Stimulated activated CD4-positive, alpha-beta T cell treated with anti-CD3 and anti-CD28 coated beads, TNF-alpha, amount 100 ng/mL, for 24 hours (primary cell): ENCODE measurements at regions not wholly inside any gene's neighbourhood (a gene's known extent, or its start where the extent isn't known, plus 50 kb on each side); places are given as distances from the start of the nearest gene placed in this dataset.

Source experiments
- DNase-seq, 3 experiments: peaks; one replicate each; pipeline ENCODE4 v3.0.0-alpha.2; 2020; ENCODE audit warnings: low read depth in 3 of 3

DNA sequence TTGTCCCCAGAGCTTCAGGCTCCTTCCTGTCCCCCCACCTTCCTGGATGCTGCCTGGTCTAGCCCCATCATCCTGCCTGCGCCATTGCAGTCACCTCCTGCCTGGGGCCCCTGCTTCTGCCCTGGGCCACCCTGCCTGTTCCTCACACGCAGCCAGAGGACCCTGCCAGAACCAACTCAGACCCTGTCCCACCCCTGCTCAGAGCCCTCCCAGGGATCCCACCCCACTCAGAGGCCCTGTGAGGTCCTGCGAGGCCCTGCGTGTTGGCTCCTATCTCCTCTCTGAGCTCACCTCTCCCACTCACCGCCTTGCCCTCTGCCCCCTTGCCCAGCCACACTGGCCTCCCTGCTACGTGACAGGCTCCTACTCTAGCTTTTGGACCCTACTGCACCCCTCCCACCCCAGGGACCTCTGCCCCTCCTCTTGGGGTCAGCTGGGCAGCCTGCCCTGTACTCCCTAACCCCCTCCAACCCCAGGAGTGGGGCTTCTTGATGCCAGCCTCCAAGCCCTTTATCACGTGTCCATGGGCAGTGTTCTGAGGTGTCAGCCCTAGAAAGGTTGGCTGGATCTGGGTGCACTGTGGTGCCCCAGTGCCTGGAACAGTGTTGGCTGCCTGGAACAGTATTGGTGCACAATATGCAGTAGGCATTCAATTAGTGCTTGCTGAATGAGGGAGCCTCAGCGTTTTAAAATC, 68.3 kb downstream of the CEBPB start:
- no peak for DNase-seq

DNA sequence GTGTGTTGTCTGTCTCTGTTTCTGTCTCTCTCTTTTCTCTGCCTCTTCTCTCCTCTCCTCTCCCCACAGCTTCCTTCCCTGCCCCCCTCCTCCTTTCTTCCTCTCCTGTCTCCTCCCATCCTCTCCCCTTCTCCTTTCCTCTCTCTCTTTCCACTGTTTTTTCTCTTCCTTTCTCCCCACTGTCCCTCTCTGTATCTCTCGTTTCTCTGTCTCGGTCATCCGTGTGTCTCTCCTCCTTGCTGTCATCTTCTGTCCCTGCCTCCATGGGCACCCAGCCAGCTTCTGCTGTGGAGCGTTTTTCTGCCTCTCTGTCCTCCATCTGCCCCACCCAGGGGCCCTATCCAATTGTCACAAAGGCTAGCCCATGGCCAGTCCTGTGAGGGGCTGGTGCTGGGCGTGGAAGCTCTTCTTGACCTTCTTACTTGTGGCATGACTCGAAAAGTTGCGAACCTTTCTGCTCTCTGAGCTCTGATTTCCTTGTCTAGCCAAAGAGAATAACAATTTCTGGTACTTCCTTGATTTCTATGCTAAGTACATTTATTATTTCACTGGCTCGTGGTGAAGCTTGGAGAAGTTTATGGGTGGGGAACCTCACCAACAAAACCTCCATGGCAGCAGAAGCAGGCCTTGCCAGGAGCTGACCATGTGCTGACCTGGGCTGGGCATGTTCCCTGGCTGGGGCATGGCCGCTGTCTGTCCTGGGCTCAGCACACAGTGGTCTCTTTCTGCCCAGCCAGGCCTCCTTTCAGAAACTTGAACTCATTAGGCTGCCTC, 69.3 kb downstream of the CEBPB start:
- DNase-seq = no peak

DNA sequence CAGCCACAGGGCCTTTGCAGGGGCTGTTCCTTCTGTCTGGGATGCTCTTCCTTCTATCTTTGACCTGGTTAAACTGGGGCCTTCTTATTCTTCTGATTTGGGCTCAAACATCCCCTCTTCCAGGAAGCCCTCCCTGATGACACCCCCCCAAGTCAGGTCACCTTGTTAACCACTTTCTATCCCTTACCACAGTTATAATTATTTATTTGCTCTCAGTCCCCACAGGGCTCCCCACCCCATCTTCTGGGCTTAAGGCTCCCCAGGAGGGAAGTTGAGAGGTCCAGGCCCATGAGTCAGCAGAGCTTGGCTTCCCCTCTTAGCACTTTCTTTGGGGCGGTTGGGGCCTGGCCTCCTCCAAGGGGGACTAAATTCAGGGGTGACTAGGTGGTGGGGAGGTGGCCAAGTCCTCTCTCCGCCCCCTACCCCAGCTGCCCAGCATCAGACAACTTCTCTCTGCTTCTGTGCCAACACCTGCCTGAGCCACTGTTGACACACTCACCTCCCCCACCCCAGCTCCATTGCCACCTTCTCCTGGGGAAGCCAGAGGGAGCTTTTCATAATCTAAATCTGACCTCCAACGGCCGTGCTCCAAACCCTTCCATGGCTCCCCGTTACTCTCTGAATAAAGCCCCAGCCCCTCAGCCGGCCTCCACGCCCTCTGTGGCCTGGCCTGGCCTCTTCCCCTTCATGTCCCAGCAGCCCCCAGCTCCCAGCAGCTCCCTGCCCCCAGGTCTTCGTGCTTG, 70.0 kb downstream of the CEBPB start:
- no peak for DNase-seq

DNA sequence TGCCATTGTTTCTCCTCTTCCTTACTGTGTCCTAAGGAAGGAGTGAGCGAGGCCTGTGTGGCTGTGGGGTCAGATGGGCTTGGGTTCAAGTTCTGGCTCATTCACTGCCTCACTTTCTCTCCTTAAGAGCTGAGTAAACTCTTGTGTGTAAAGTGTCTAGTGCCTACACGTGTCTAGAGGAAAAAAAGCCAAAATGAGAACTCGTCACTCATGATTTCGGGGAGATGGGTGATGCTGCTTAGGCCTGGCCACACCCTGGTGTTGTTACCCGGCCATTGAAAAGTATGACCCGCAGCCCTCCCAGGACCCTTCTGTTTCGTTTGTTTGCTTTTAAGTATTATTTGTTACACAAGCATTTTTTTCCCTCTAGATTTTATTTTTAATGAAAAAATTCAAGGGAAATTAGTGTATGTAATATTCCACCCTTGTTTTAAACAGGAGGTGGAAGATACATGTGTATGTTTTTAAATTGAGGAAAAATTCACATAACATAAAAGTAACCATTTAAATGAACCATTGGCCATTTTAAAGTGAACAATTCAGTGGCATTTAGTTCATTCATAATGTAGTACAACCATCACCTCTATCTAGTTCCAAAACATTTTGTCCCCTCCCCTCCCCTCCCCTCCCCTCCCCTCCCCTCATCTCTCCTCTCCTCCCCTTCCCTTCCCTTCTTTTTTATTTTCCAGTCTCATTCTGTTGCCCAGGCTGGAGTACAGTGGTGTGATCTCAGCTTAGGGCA, 71.0 kb downstream of the CEBPB start:
- DNase-seq = no peak

DNA sequence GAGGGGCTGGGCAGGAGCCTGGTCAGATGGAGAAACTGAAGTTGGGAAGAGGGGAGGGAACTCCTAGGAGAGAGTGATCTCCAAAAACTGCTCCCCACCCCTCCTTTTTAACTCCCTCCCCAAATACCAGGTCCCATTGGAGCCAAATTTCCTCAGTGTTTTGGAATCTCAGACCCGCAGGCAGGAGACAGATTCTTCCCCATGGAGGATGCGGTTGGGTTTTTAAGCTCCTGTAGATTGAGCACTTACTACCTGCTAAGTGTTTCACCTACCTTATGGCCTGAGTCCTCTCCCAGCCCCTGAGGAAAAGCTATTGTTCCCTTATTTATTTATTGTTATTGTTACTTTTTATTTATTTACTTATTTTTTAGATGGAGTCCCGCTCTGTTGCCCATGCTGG, 73.2 kb downstream of the CEBPB start:
- no peak for DNase-seq

DNA sequence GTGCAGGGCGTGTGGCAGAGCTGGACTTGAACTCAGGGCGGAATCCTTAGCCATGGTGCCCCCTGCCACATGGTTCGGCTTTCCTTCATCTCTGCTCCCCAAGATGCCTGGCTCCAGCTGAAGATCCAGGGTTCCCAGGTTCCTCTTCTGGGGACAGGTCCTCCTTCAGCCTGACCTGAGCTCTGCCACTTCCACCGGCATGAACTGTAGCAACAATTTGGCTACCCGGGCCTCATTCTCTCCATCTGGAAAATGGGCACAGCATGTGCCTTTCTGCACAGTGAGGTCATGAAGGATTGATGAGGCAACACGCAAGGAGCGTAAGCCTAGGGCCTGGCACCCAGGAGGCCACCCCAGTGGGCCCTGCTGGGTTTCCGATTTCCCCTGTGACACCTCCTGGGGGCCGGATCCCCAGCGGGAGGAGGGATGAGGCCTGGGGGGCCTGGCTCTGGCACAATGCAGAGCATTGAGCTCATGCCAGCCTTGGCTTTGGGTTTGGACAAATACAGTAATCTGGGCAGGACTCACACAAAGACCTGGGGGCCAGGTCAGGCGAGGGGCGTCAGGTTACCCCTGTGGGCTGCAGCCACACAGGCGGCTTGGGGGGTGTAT, 74.0 kb downstream of the CEBPB start:
- no peak for DNase-seq

DNA sequence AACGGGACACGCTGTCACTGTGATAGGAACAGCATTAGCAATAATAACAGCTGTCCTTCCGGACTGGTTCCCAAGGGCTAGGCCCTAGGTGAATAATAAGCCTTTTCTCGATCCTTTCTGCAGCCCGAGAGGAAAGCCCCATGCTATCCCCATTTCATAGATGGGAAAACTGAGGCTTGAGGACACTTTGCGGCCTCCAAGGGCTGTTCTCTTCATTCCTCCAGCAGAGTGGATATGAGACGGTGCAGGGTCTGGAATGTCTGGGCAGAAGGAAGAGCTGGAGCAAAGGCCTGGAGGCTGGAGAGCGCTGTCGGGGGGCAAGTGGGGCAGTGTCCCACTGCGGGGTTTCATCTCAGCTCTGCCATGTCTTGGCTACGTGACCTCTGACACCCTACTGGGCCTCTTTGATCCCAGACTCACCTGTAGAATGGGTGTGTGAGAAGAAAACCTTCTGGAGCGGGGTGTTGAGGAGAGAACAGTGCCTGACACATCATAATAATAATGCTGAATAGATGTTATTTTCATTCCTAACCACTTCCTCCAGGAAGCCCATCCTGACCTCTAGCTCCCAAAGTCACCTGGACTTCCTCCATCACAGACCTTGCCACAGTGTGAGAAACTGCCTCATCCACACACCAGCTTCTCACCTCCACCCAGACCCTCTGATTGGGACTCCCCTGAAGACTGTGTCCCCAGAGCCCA, 74.8 kb downstream of the CEBPB start:
- DNase-seq = no peak

DNA sequence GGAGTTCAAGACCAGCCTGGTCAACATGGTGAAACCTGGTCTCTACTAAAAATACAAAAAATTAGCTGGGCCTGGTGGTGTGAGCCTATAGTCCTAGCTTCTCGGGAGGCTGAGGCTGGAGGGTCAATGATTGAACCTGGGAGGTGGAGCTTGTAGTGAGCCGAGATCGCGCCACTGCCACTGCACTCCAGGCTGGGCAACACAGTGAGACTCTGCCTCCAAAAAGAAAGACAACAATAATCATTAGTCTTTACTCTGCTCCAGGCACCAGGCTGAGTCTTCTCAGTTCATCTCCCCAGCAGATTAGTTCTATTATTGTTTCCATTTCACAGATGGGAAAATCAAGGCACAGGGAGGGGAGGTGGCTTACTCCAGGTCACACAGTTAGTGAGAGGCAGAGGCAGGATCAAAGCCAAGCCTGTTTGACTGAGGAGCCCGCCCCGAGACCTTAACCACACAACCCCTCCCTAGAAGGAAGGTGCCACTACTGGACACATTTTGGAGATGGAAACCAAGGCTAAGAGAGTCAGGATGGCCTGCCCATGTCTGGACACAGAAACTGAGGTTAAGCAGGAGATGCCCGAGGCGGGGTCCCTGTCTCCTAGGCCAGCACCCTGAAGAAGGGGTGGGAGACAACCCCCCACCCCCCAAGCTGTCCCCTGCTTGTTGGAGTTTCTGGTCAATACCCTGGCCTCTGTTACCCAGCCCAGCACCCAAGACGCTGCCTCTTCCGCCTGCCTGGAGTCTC, 75.8 kb downstream of the CEBPB start:
- no peak for DNase-seq

DNA sequence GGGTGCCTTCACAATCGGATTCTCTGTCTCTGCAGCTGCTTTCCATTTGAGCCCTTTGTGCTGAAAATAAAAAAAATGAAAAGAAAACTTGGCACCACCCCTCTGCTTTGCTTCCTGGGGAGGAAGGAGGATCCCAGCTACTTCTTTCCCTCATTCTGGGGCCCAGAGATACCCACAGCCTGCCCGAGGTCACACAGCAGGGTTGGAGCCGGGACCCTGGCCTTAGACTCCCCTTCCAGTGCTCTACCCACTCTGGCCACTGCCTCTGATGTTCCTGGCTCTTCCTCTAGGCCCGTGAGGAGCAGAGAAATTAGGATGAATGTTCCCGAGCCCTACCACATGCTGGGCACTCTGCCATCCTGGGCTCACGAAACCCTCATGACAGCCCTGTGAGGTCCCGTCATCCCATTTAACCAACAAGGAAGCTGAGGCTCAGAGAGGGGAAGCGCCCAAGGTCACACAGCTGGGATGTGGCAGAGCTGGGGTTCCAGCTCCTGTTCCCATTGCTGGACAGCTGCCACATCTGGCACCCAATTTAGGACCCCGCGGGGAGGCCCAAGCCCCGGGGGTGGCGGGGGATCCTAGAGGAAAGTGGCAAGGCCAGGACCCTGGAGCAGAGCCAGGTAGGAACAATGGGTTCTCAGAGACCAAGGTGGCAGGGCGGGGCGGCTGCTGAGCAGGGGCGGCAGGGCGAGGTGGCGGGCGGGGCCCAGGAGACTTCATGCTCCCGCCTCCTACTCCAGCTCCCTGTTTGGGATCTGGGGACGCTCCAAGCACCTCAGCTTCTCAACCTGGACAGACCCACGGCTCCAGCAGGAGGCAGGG, 76.6 kb downstream of the CEBPB start:
- DNase-seq = no peak

DNA sequence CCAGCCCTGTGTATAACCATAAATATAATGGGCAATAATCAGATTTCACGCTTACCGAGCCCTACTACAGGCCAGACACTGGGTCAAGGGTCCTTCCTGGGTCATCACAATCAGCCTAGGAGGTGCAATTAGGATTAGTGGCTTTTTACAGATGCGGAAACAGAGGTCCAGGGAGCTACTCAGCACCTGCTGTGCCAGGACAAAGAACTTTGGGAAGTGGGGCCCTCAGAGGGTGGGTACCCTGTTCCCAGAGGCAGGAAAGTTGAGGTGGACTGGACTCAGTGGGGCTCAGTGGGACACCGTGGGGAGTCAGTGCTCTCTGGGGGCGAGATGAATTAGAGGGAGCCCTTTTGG, 77.2 kb downstream of the CEBPB start:
- no peak for DNase-seq

DNA sequence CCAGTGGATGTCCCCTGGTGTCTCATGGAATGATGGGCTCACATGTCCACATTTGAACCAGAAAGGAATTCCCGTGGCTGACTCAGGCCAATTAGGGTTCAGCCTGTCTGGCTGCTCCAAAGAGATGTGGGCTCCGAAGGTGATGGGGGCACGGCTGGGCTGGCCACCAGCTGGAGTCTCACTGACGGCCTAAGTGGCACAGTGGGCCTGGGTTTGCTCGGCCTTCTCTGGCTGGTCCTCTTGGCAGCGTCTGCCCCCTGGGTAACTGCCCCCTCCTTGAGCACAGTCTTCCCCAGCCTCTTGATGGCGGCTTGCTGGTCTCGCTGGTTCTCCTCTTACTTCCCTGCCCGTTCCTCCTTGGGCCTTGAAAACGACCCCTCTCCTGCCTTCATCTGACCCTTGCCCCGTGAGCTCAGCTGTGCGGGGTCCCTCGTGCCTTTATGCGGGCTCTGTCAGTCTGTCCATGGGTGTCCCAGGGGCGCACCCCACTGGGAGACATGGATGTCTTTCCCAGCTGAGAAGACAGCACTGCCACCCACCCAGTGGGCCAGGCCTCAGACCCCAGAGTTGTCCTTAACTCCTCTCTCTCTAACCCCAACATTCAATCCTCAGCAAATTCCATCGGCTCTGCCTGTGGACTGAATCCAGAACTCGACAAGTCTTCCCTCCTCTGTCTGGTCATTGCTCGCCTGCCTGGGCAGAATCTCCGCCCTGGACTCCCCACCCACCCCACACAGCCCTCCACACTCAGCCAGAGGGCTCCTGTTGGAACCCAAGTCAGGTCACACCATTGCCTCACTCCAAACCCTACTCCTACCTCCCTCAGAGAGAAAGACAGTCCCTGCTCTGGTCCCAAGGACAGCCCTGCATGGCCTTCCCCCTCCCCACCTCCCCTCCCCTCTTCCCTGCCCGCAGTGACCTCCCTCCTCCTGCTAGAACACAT, 78.7 kb downstream of the CEBPB start:
- no peak for DNase-seq

DNA sequence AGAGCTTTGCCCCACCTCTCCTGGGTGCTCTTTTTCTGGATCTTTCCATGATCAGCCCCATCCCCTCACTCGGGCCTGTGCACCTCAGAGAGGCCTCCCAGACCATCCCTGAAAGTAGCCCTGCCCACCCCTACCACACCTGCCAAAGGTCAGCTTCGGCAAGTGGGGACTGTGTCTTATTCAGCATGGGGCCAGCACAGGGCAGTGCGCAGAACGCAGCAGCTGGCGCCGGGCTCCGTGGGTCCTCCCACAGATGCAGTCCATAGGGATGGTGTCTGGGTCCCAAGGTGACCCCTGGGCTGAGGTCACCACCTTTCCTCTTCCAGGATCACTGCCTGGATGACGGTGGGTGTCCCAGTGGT, 79.4 kb downstream of the CEBPB start:
- no peak for DNase-seq

DNA sequence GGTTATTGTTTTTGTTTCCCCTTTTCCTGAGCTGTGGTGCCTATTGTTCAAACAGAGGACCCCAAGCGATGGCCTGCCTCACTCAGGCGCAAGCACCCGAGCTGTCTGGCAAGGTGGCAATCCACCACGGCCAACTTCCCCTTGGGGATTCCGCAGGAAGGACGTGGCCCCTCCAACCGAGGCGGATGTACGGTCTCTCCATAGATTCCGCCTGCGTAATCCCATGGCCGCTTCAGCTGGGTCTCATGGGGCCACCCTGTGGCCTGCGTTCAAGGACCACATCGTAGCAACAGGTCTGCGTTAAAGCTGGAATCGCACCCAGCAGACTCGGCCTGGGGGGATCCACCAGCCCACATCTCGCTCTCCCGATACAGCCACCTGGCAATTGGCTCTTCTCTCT, 79.9 kb downstream of the CEBPB start:
- DNase-seq = no peak

DNA sequence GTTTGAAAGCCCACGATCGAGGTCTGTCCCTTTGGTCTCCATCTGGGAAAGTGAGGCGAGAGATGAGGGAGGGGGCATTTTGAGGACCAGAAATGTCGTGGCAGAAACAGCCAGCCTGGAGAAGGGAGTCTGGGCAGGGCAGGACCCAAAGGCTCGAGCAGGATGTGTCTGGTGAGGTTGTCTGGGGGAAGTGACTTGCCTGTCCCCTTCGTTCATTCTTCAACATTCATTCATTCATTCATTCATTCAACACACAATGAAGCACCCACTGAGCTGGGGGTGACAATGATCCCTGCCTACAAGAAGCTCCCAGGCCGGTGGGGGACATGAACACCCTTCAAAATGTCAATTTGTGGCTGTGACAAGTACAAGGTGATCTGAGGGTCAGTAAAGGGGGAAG, 80.5 kb downstream of the CEBPB start:
- DNase-seq = no peak

DNA sequence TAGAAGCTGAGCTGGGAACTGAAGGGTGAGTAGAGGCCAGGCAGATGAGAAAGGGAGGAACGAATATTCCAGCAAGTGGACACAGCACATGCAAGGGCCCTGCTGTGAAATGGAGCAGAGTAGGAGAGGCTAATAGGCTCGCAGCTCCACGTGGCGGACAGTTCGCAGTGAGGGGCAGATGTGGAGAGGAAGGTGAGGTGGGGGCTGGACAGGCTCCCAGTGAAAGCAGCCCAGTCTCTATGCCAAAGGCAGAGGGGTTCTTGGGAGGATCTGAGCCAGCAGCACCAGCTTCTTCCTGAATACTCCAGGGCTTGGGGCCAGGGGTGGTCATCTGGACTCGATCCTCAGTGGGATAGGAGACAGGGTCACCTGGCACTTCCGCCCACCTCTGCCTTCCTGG, 81.0 kb downstream of the CEBPB start:
- DNase-seq = no peak

DNA sequence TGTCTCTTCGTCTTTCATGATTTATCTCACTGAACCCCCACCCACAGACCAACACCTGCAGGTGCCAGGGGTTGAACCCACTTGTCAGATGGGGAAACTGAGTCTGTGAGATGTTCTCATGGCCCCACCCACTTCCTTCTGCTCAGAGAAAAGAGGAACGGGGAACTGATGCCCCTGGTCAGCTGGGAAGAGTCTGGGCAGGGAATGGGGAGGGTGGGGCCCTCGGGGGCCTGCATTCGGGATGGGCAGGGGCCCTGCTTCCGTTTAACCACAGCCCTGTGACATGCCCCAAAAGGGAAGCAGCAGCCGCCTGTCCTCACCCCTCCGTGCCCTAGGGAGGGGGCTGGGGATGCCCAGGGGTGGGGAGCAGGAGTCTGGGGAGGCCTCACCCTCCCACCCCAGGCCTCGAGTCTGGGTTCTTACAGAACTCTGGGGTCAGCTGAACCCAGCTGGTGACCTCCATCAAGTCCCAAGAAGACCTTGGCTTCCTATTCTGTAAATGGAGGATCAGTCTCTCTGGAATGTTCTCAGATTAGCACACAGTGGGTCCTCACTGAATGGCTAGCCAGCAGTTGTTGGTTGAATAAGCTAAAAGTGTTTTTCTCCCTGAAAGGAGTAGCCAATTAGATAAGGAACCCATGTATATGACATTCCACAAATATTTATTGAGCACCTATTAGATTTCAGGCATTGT, 81.5 kb downstream of the CEBPB start:
- no peak for DNase-seq

DNA sequence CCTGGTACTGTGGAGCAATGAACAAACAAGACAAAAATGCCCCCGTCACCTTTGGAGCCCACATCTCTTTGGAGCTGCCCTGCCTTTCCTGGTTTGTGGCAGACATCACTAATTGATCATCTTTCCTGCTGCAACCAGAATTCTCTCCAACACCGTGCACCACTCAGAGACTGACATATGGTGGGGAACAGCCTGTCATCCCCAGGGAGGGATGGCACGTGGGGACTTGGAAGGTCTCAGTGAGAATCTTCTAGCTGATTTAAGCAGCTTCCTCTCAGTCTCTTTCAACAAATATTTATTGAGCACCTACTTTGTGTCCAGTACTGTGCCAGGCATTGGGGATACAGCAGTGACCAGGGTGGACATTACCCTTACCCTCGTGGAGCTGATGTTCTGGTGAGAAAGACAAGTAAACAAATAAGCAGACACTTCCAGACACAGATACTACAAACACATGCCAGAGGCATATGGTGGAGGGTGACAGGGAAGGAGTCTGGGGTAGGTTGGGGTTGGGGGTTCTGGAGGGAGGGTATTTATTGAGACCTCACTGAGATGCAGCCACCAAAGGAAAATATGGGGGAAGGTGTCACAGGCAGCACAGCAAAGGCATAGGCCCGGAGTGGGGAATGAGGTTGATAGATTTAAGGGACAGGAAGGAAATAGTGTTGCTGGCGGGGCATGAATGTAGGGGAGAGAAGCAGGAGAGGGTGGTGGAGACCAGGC, 82.3 kb downstream of the CEBPB start:
- no peak for DNase-seq
